Muscle of leg (tissue), 3 donors: ENCODE measurements at regions not wholly inside any gene's neighbourhood (a gene's known extent, or its start where the extent isn't known, plus 50 kb on each side); places are given as distances from the start of the nearest gene placed in this dataset.

Source experiments
- DNase-seq: peaks from one replicate; pipeline ENCODE4 v3.0.0; 2013
- H3K27ac ChIP-seq: one replicate; pipeline ENCODE4 v1.5.1; 2013; ENCODE audit warnings: mild to moderate bottlenecking, low read length, control low read depth
- H3K27me3 ChIP-seq: one replicate; pipeline ENCODE4 v1.6.1; 2013; ENCODE audit warnings: low read length; ENCODE audit not compliant: control insufficient read depth, insufficient read depth
- H3K36me3 ChIP-seq: one replicate; pipeline ENCODE4 v1.6.1; 2013; ENCODE audit warnings: low read length; ENCODE audit not compliant: control insufficient read depth, insufficient read depth
- H3K4me1 ChIP-seq: one replicate; pipeline ENCODE4 v1.6.1; 2013; ENCODE audit warnings: low read length; ENCODE audit not compliant: control insufficient read depth, insufficient read depth
- H3K4me3 ChIP-seq: one replicate; pipeline ENCODE4 v1.5.1; 2013; ENCODE audit warnings: low read length, control low read depth
- H3K9me3 ChIP-seq: replicated peaks from 2 replicates; pipeline ENCODE4 v1.6.1; 2013; ENCODE audit warnings: low read depth, low read length; ENCODE audit not compliant: control insufficient read depth
- WGBS: methylation state at CpG from one replicate; pipeline ENCODE4 v1.1.5; 2013; ENCODE audit warnings: missing lambda C conversion rate; ENCODE audit not compliant: insufficient coverage; 5-methylcytosine and 5-hydroxymethylcytosine counted together

DNA sequence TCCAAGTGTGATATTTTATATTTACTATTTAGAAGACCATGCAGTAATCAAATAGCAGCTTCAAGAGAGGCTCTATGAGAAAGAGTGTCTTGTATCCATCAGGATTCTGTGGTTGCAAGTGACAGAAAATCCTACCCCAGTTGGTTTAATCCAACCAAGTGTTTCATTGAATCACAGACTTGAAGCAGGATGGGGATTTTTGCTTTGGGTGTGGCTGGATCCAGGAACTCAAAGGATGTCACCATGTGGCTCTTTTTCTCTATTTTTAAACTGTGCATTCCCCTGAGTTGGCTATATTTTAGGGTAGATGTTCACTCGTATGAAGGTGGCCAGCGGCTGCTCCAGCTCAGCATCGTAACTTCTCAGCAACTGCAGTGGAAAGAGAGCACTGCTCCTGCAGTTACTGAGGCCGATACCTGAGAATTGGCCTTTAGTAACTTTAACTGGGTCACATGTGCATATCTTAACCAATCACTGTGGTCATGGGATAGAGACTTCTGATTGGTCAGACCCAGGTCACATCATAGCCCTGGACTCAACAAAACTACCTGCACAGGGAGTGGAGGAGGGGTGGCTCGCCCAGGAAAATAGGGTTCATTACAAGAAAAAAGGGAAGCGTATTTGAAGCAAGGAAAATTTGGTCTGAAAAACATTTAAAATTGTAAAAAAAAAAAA, 396.1 kb upstream of the SULF2 start:
- WGBS = 90% methylated on average over 2 of the region's 6 CpGs
- no peak overlapping the region for H3K4me3 ChIP-seq

DNA sequence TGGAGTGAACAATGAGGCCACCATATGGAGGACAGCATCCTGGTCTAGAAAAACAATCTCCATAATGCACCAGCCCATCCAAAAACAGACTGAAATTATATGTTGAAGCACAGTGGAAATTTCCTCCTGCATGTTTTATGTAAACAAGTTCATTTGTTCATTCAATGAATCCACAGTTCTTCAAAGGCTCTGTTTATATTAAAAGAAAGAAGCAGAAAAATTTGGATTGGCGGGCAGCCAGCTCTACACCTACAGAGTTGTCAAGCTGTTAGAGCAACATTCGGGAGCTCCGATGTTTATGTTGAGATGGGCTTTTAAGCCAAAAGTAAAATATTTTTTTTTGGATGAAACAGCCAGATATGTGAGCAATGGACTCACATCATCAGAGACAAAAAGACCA, 395.3 kb upstream of the SULF2 start:
- no peaks in the 10 kb centered on the region for H3K36me3 ChIP-seq
- DNase-seq = no peak
- no peak overlapping the region for H3K27ac ChIP-seq
- no peak overlapping the region for H3K4me3 ChIP-seq
- no peaks in the 10 kb centered on the region for H3K4me1 ChIP-seq
- peaks cover 8% of the 10 kb centered on the region for H3K27me3 ChIP-seq
- H3K9me3 ChIP-seq = no peaks in the 10 kb centered on the region
- no CpG with 5 or more reads among the region's 3 CpGs for WGBS

More for the DNA sequence above, 396.1 kb upstream of the SULF2 start:
- Histone ChIP-seq H3K9me3 (no peaks in the 10 kb centered on the region), H3K4me1 (no peaks in the 10 kb centered on the region), H3K27ac (no peak overlapping the region), H3K36me3 (no peaks in the 10 kb centered on the region), H3K27me3 (peaks cover 6% of the 10 kb centered on the region)
- DNase-seq = no peak

GRCh38 chr20:48180024-48180423, 394.7 kb upstream of the SULF2 start:
- no peaks in the 10 kb centered on the region for H3K36me3 ChIP-seq
- H3K9me3 ChIP-seq = no peaks in the 10 kb centered on the region
- H3K27ac ChIP-seq = no peak overlapping the region
- DNase-seq = no peak
- no peak overlapping the region for H3K4me3 ChIP-seq
- no CpG with 5 or more reads among the region's 3 CpGs for WGBS
- H3K27me3 ChIP-seq = peaks cover 8% of the 10 kb centered on the region
- H3K4me1 ChIP-seq = no peaks in the 10 kb centered on the region

- H3K4me1 ChIP-seq = no peaks in the 10 kb centered on the region
Observed at GRCh38 chr20:48178633-48179032, 393.4 kb upstream of the SULF2 start.

DNA sequence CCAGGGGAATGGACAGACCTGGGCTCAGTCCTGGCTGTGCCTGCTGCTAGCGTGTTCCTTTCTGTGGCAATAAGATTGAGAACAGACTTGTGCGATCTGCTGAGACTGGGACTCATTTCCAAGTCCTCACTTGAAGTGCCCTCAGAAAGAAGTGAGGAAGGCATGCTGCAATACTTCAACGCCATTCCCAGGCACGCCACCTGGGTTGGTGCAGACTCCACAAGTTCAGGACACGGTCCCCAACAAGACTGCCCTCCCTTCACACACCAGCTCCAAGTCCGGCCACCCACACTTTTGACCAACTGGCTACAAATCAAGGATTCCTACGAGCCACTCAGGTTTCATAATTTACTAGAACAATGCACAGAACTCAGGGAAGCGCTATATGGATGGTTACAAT, 391.8 kb upstream of the SULF2 start:
- no peak for DNase-seq
- Histone ChIP-seq H3K4me1 (no peaks in the 10 kb centered on the region), H3K27me3 (peaks cover 26% of the 10 kb centered on the region), H3K36me3 (no peaks in the 10 kb centered on the region), H3K9me3 (peaks cover 5% of the 10 kb centered on the region), H3K27ac (no peak overlapping the region), H3K4me3 (no peak overlapping the region)
- WGBS = 81% methylated on average over 7 of the region's 8 CpGs

More at GRCh38 chr20:48178633-48179032, 393.4 kb upstream of the SULF2 start:
- H3K4me3 ChIP-seq = no peak overlapping the region
- H3K9me3 ChIP-seq = no peaks in the 10 kb centered on the region
- whole genome bisulfite sequencing = 22% methylated on average over 4 of the region's 4 CpGs
- peaks cover 16% of the 10 kb centered on the region for H3K27me3 ChIP-seq
- H3K36me3 ChIP-seq = no peaks in the 10 kb centered on the region
- no peak for DNase-seq
- H3K27ac ChIP-seq = no peak overlapping the region

DNA sequence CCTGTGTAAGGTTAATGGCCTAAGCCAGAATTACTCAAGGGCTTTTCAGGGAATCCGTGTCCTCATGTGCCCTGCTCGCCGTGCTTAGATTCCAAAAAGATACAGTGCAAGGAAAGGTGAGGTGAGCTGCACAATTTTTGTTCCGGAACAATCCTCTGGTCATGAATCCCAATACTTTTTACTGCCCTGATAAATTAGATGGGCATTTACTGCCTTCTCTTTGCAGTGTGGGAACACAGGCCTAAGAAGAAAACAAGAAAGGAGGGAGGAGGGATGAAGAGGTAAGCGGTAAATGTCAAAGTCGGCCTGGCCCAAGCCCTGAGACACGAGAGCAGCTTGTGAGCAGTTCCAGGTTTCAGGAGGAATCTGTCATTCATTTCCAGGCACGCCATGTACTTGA, 390.9 kb upstream of the SULF2 start:
- Histone ChIP-seq H3K36me3 (no peaks in the 10 kb centered on the region), H3K27me3 (peaks cover 27% of the 10 kb centered on the region), H3K4me1 (no peaks in the 10 kb centered on the region), H3K9me3 (peaks cover 5% of the 10 kb centered on the region), H3K27ac (no peak overlapping the region), H3K4me3 (no peak overlapping the region)
- WGBS = 85% methylated on average over 7 of the region's 8 CpGs
- no peak for DNase-seq

DNA sequence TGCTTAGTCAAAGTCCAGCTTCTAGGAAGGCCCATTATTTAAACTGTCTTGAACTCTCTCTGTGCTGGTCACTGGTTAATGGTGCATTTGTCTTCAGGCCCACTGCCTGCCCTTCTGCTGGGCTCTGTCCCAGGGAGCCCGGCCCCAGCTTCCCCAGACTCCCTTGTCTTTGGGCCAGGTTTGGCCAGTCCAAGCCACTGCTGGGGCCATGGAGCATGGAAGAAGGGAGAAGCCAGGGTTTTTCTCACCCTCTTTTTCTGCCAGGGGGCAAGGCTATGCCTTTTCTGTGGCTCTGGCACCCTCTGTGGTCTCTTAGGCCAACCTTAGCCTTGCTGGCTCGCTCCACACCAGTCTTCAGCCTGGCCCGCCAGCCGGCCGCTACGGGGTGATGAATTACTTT, 390.0 kb upstream of the SULF2 start:
- Histone ChIP-seq H3K27ac (no peak overlapping the region), H3K27me3 (peaks cover 33% of the 10 kb centered on the region), H3K36me3 (no peaks in the 10 kb centered on the region), H3K9me3 (peaks cover 5% of the 10 kb centered on the region), H3K4me3 (no peak overlapping the region), H3K4me1 (peaks cover 2% of the 10 kb centered on the region)
- no peak for DNase-seq
- whole genome bisulfite sequencing = 95% methylated on average over 4 of the region's 6 CpGs

GRCh38 chr20:48172357-48172702, 387.0 kb upstream of the SULF2 start:
- no peaks in the 10 kb centered on the region for H3K36me3 ChIP-seq
- no peak overlapping the region for H3K4me3 ChIP-seq
- no peak for DNase-seq
- 8% methylated on average over 1 of the region's 1 CpG for WGBS
- no peak overlapping the region for H3K27ac ChIP-seq
- H3K4me1 ChIP-seq = peaks cover 8% of the 10 kb centered on the region
- H3K27me3 ChIP-seq = peaks cover 37% of the 10 kb centered on the region
- H3K9me3 ChIP-seq = peaks cover 5% of the 10 kb centered on the region

GRCh38 chr20:48171626-48172356, 386.5 kb upstream of the SULF2 start:
- WGBS = 54% methylated on average over 7 of the region's 10 CpGs
- no peak for DNase-seq
- H3K27me3 ChIP-seq = peaks cover 35% of the 10 kb centered on the region

GRCh38 chr20:48171071-48171470, 385.8 kb upstream of the SULF2 start:
- 83% methylated on average over 1 of the region's 6 CpGs for WGBS
- peaks cover 35% of the 10 kb centered on the region for H3K27me3 ChIP-seq

More at GRCh38 chr20:48171626-48172356, 386.5 kb upstream of the SULF2 start:
- no peak overlapping the region for H3K27ac ChIP-seq
- no peak overlapping the region for H3K4me3 ChIP-seq
- H3K4me1 ChIP-seq = peaks cover 8% of the 10 kb centered on the region
- no peaks in the 10 kb centered on the region for H3K36me3 ChIP-seq
- H3K9me3 ChIP-seq = peaks cover 5% of the 10 kb centered on the region

More at GRCh38 chr20:48171071-48171470, 385.8 kb upstream of the SULF2 start:
- Histone ChIP-seq H3K4me1 (peaks cover 12% of the 10 kb centered on the region), H3K36me3 (no peaks in the 10 kb centered on the region), H3K27ac (no peak overlapping the region), H3K9me3 (peaks cover 5% of the 10 kb centered on the region), H3K4me3 (no peak overlapping the region)
- no peak for DNase-seq
